ENCODE measurements at regions not wholly inside any gene's neighbourhood (a gene's known extent, or its start where the extent isn't known, plus 50 kb on each side); places are given as distances from the start of the nearest gene placed in this dataset.
A peak's percentile ranks its signal among the peaks of the same experiment; 100 is the strongest.

DNA sequence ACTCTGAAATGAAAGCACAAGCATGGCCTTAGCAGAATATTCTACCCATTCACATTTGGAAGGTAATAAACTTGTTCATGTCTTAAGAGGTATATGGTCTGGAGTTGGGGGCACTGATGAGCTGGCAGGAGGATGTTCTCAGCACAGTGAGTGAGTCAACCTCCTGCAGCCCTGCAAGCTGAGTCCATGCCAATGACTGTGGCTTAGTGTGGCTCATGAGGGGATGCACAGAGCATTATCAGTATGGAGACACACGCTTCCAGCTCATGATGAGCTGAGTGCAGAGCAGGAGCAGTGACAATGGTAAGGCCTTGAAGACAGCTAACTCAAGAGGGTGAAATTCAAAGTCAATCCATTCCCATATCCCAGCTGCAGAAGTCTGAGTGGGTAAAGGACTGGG lies 102.3 kb downstream of the TNFSF18 start:
- no peak overlapping the region for H3K4me3 ChIP-seq (ENCODE audit: low read length in 2 of 2)
- H3K36me3 ChIP-seq (ENCODE audit: control insufficient read depth in 2 of 2, insufficient read depth in 2 of 2, low read length in 1 of 2) = no peaks in the 10 kb centered on the region
- no peaks in the 10 kb centered on the region for H3K27me3 ChIP-seq (ENCODE audit: control insufficient read depth in 2 of 2, insufficient read depth in 1 of 2, low read length in 1 of 2)
- H3K4me1 ChIP-seq (ENCODE audit: control insufficient read depth in 2 of 2, insufficient read depth in 2 of 2, low read length in 2 of 2) = no peaks in the 10 kb centered on the region
- DNase-seq (ENCODE audit: low read depth in 6 of 9, low spot score in 9 of 9) = no peak
- no peak overlapping the region for H3K27ac ChIP-seq (ENCODE audit: low read depth in 1 of 2, low read length in 1 of 2)
- WGBS = 98% methylated on average over 1 of the region's 1 CpG
- no peaks in the 10 kb centered on the region for H3K9me3 ChIP-seq (ENCODE audit: control insufficient read depth in 2 of 2, insufficient read depth in 1 of 2, low read length in 1 of 2)

GRCh38 chr1:172949096-172949495 lies 101.6 kb downstream of the TNFSF18 start:
- Histone ChIP-seq H3K36me3 (ENCODE audit: control insufficient read depth in 2 of 2, insufficient read depth in 2 of 2, low read length in 1 of 2) (no peaks in the 10 kb centered on the region), H3K27me3 (ENCODE audit: control insufficient read depth in 2 of 2, insufficient read depth in 1 of 2, low read length in 1 of 2) (no peaks in the 10 kb centered on the region), H3K9me3 (ENCODE audit: control insufficient read depth in 2 of 2, insufficient read depth in 1 of 2, low read length in 1 of 2) (no peaks in the 10 kb centered on the region), H3K4me3 (ENCODE audit: low read length in 2 of 2) (no peak overlapping the region), H3K4me1 (ENCODE audit: control insufficient read depth in 2 of 2, insufficient read depth in 2 of 2, low read length in 2 of 2) (no peaks in the 10 kb centered on the region), H3K27ac (ENCODE audit: low read depth in 1 of 2, low read length in 1 of 2) (no peak overlapping the region)
- WGBS = 91% methylated on average over 4 of the region's 4 CpGs
- no peak for DNase-seq (ENCODE audit: low read depth in 6 of 9, low spot score in 9 of 9)

DNA sequence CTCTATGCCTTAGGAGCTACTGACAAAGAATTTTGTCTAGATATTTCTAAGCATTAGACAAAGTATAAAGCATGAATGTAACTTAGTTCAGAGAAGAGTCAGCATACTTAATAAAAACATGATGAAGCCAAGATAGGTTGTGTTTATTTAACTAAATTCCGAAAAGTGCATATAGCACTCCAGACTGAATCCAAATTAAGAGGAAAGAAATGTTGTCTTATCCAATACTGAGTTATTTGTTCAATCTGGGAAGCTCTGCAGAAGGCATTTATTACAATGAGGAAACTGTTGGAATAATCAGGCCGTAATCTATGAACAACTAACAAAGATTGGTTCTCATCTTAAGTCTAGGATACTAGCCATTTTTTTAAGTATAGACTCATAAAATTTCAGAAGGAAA lies 100.2 kb downstream of the TNFSF18 start:
- no peak overlapping the region for H3K27ac ChIP-seq (ENCODE audit: low read depth in 1 of 2, low read length in 1 of 2)
- no peaks in the 10 kb centered on the region for H3K9me3 ChIP-seq (ENCODE audit: control insufficient read depth in 2 of 2, insufficient read depth in 1 of 2, low read length in 1 of 2)
- no peaks in the 10 kb centered on the region for H3K36me3 ChIP-seq (ENCODE audit: control insufficient read depth in 2 of 2, insufficient read depth in 2 of 2, low read length in 1 of 2)
- H3K4me1 ChIP-seq (ENCODE audit: control insufficient read depth in 2 of 2, insufficient read depth in 2 of 2, low read length in 2 of 2) = no peaks in the 10 kb centered on the region
- no peak for DNase-seq (ENCODE audit: low read depth in 6 of 9, low spot score in 9 of 9)
- WGBS = 96% methylated on average over 2 of the region's 2 CpGs
- no peaks in the 10 kb centered on the region for H3K27me3 ChIP-seq (ENCODE audit: control insufficient read depth in 2 of 2, insufficient read depth in 1 of 2, low read length in 1 of 2)
- H3K4me3 ChIP-seq (ENCODE audit: low read length in 2 of 2) = no peak overlapping the region

DNA sequence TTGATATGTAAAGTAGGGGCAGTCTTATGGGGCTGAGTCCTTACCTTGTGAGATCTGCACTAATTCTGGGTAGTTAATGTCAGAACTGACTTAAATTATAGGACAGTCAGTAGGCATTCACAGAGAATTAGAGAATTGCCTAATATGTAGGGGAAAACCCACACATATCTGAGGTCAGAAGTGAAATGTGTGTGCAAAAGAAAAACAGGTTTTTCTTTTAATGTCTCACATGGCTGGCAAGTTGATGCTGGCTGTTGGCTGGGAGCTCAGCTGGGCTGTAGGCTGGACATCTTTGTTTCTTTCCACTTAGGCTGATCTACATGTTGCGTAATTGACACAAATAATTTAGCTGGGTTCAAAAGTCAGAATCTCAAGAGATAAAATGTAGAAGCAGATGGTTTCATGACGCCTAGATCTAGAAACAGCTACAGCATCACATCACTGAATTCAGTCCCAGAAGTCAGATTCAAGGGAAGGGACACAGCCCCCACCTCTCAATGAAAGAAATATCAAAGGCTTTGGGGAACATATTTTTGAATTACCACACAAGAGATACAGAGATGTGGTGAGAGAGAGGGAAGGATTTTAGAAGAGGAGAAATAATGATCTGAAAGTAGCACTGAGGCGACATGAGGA lies 98.9 kb downstream of the TNFSF18 start:
- Histone ChIP-seq H3K36me3 (ENCODE audit: control insufficient read depth in 2 of 2, insufficient read depth in 2 of 2, low read length in 1 of 2) (no peaks in the 10 kb centered on the region), H3K4me3 (ENCODE audit: low read length in 2 of 2) (no peak overlapping the region), H3K27me3 (ENCODE audit: control insufficient read depth in 2 of 2, insufficient read depth in 1 of 2, low read length in 1 of 2) (no peaks in the 10 kb centered on the region), H3K27ac (ENCODE audit: low read depth in 1 of 2, low read length in 1 of 2) (no peak overlapping the region), H3K4me1 (ENCODE audit: control insufficient read depth in 2 of 2, insufficient read depth in 2 of 2, low read length in 2 of 2) (no peaks in the 10 kb centered on the region), H3K9me3 (ENCODE audit: control insufficient read depth in 2 of 2, insufficient read depth in 1 of 2, low read length in 1 of 2) (no peaks in the 10 kb centered on the region)
- 80% methylated on average over 3 of the region's 3 CpGs for WGBS
- DNase-seq (ENCODE audit: low read depth in 6 of 9, low spot score in 9 of 9) = peak in 1 of 9 donors; percentile 12

DNA sequence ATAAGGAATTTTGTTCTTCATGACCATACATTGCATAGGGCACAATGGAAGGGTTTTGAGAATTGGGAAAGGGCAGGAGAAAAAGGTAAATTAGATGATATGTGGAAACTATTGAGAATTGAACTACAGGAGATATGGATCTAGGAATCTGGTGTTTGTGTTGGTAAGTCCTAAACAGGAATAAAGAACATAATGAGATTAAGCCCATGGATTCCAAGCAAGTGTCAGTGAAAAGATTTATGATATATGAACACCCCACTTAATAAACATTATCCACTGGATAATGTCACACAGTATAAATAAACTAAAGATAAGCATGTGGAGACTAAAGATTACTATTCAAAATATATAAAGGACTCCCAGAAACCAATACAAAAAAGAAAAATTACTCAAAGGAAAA lies 98.2 kb downstream of the TNFSF18 start:
- no peak overlapping the region for H3K27ac ChIP-seq (ENCODE audit: low read depth in 1 of 2, low read length in 1 of 2)
- no peak overlapping the region for H3K4me3 ChIP-seq (ENCODE audit: low read length in 2 of 2)
- no peak for DNase-seq (ENCODE audit: low read depth in 6 of 9, low spot score in 9 of 9)
- no peaks in the 10 kb centered on the region for H3K4me1 ChIP-seq (ENCODE audit: control insufficient read depth in 2 of 2, insufficient read depth in 2 of 2, low read length in 2 of 2)
- H3K9me3 ChIP-seq (ENCODE audit: control insufficient read depth in 2 of 2, insufficient read depth in 1 of 2, low read length in 1 of 2) = no peaks in the 10 kb centered on the region
- H3K36me3 ChIP-seq (ENCODE audit: control insufficient read depth in 2 of 2, insufficient read depth in 2 of 2, low read length in 1 of 2) = no peaks in the 10 kb centered on the region
- H3K27me3 ChIP-seq (ENCODE audit: control insufficient read depth in 2 of 2, insufficient read depth in 1 of 2, low read length in 1 of 2) = no peaks in the 10 kb centered on the region

- Histone ChIP-seq H3K27me3 (ENCODE audit: control insufficient read depth in 2 of 2, insufficient read depth in 1 of 2, low read length in 1 of 2) (no peaks in the 10 kb centered on the region), H3K4me3 (ENCODE audit: low read length in 2 of 2) (no peak overlapping the region), H3K36me3 (ENCODE audit: control insufficient read depth in 2 of 2, insufficient read depth in 2 of 2, low read length in 1 of 2) (no peaks in the 10 kb centered on the region), H3K9me3 (ENCODE audit: control insufficient read depth in 2 of 2, insufficient read depth in 1 of 2, low read length in 1 of 2) (no peaks in the 10 kb centered on the region), H3K27ac (ENCODE audit: low read depth in 1 of 2, low read length in 1 of 2) (no peak overlapping the region), H3K4me1 (ENCODE audit: control insufficient read depth in 2 of 2, insufficient read depth in 2 of 2, low read length in 2 of 2) (no peaks in the 10 kb centered on the region)
- WGBS = 98% methylated on average over 6 of the region's 6 CpGs
- no peak for DNase-seq (ENCODE audit: low read depth in 6 of 9, low spot score in 9 of 9)
These were observed 96.1 kb downstream of the TNFSF18 start for GRCh38 chr1:172954476-172955150.

- no peaks in the 10 kb centered on the region for H3K9me3 ChIP-seq (ENCODE audit: control insufficient read depth in 2 of 2, insufficient read depth in 1 of 2, low read length in 1 of 2)
- H3K4me3 ChIP-seq (ENCODE audit: low read length in 2 of 2) = no peak overlapping the region
- no peaks in the 10 kb centered on the region for H3K27me3 ChIP-seq (ENCODE audit: control insufficient read depth in 2 of 2, insufficient read depth in 1 of 2, low read length in 1 of 2)
- 94% methylated on average over 5 of the region's 5 CpGs for WGBS
- no peaks in the 10 kb centered on the region for H3K4me1 ChIP-seq (ENCODE audit: control insufficient read depth in 2 of 2, insufficient read depth in 2 of 2, low read length in 2 of 2)
- H3K27ac ChIP-seq (ENCODE audit: low read depth in 1 of 2, low read length in 1 of 2) = no peak overlapping the region
- DNase-seq (ENCODE audit: low read depth in 6 of 9, low spot score in 9 of 9) = no peak
- H3K36me3 ChIP-seq (ENCODE audit: control insufficient read depth in 2 of 2, insufficient read depth in 2 of 2, low read length in 1 of 2) = no peaks in the 10 kb centered on the region
These were observed 95.5 kb downstream of the TNFSF18 start for GRCh38 chr1:172955161-172955815.

DNA sequence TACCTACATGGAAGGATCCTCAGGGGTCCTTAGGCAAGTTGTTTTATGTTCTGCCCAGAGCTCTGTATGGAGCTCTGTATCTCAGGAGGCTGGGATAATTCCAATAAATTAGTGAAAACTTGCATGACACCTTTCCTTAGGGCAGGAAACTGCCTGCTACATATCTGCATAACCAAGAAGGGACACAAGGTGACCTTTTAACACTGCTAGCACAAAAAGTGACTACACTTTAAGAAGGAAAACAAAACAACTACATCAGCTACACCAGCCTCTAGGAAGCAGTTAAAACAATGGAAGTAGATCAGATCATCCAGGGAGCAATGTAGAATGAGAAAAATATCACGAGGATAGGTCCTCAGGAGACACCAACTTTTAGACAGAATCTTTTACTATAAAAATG lies 93.9 kb downstream of the TNFSF18 start:
- no peak overlapping the region for H3K27ac ChIP-seq (ENCODE audit: low read depth in 1 of 2, low read length in 1 of 2)
- H3K36me3 ChIP-seq (ENCODE audit: control insufficient read depth in 2 of 2, insufficient read depth in 2 of 2, low read length in 1 of 2) = no peaks in the 10 kb centered on the region
- no peaks in the 10 kb centered on the region for H3K27me3 ChIP-seq (ENCODE audit: control insufficient read depth in 2 of 2, insufficient read depth in 1 of 2, low read length in 1 of 2)
- DNase-seq (ENCODE audit: low read depth in 6 of 9, low spot score in 9 of 9) = no peak
- no peaks in the 10 kb centered on the region for H3K9me3 ChIP-seq (ENCODE audit: control insufficient read depth in 2 of 2, insufficient read depth in 1 of 2, low read length in 1 of 2)
- H3K4me3 ChIP-seq (ENCODE audit: low read length in 2 of 2) = no peak overlapping the region
- no peaks in the 10 kb centered on the region for H3K4me1 ChIP-seq (ENCODE audit: control insufficient read depth in 2 of 2, insufficient read depth in 2 of 2, low read length in 2 of 2)
- WGBS = 89% methylated on average over 1 of the region's 1 CpG

DNA sequence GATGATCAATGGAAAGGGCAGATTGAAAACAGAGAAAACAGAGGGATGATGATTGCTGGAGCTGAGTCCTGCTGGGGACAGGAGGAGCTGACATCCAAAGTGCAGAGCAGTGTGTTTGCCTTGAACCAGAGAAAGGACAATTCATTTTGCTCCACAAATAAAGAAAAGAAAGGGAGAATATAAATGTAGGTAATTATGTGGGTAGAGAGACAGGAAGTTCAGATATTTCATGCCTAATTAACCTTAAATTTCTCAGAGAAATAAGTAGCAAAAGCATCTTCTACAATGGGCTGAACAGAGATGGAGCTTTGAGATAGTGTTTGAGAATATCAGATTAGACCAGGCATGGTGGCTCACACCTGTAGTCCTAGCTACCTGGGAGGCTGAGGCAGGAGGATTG lies 93.2 kb downstream of the TNFSF18 start:
- no peak overlapping the region for H3K27ac ChIP-seq (ENCODE audit: low read depth in 1 of 2, low read length in 1 of 2)

More for the DNA sequence above, 93.2 kb downstream of the TNFSF18 start:
- H3K9me3 ChIP-seq (ENCODE audit: control insufficient read depth in 2 of 2, insufficient read depth in 1 of 2, low read length in 1 of 2) = no peaks in the 10 kb centered on the region
- no peak overlapping the region for H3K4me3 ChIP-seq (ENCODE audit: low read length in 2 of 2)
- H3K36me3 ChIP-seq (ENCODE audit: control insufficient read depth in 2 of 2, insufficient read depth in 2 of 2, low read length in 1 of 2) = no peaks in the 10 kb centered on the region
- no peaks in the 10 kb centered on the region for H3K27me3 ChIP-seq (ENCODE audit: control insufficient read depth in 2 of 2, insufficient read depth in 1 of 2, low read length in 1 of 2)
- H3K4me1 ChIP-seq (ENCODE audit: control insufficient read depth in 2 of 2, insufficient read depth in 2 of 2, low read length in 2 of 2) = no peaks in the 10 kb centered on the region
- DNase-seq (ENCODE audit: low read depth in 6 of 9, low spot score in 9 of 9) = no peak
